ENCODE measurements at regions not wholly inside any gene's neighbourhood (a gene's known extent, or its start where the extent isn't known, plus 50 kb on each side); places are given as distances from the start of the nearest gene placed in this dataset.
"Not testable (repeated sequence)": the region's sequence is repeated elsewhere in the genome, so short reads cannot be mapped to it uniquely, and the experiment has no call there.

DNA sequence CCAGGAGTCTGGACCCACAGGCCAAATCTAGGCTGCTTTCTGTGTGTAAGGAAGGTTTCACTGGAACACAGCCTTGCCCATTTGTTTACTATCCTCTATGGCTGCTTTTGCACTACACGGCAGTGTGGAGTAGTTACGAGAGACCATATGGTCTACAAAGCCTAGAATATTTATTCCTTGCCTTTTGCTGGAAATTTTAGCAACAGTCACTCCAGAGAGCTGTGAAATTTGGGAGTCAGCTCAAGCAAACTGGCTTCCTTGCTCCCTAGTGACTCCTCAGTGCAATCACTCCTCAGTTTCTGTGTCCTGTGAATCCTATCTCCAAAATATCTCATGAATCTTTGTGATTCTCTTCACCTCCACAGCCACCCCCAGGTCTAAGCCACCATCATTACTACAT is 99.0 kb upstream of the CPEB2 start:
- DNase-seq (ENCODE audit: low read depth, low spot score) = no peak

DNA sequence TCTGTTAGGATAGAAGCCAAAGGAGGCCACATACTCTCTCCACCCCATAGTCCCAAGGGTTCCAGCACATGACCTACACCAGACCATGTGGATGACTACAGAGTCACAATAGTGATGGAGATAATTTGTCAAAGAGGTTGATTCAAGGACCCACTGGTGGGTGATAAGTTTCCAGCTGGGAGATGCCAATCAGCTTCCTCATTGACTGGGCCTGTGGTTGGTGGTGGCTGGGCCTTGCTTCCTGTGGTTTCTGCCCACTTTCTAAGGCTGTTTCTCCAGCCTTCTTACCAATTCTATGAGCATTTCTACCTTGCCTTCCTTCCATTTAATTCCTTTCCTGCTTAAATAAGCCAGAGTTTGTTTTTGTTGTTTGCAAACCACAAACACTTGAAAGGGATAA is 95.5 kb upstream of the CPEB2 start:
- no peak for DNase-seq (ENCODE audit: low read depth, low spot score)

DNA sequence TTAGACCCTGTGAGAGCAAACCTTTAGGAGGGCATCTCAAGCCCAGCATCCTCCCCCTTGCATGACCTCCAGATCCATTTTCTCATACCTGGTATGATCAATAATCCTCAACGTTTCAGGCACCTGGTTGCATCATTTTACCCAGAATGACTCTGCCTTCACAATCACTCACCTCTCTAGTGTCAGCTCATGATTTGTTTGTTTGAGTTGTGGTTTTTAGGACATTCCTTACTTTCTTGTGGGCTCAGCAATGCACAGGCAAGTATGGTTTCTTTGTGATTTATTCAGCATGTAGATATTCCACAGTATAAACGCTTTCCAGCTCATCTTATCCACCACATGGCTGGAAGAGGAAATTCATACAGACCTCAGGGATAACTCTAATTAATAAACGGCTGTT is 93.6 kb upstream of the CPEB2 start:
- DNase-seq (ENCODE audit: low read depth, low spot score) = no peak

DNA sequence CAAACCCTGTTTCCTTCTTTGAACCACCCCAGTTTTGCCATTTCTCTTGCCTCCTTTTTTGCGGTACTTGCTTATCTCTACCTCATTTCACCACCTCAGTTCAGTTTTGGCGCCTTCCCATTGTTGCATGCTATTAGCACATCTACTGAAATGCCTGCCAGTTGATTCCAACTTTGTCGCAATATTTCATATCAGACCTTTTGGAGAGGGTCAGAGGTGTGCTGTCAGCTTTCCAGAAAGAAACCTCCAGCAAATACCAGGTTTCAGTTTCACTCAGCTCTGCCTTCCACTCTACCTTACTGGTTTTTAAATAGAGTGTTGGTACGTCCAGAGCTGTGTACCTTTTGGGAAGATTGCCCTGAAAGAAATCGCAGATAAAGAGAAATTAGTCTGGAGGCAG is 91.9 kb upstream of the CPEB2 start:
- DNase-seq (ENCODE audit: low read depth, low spot score) = no peak

DNA sequence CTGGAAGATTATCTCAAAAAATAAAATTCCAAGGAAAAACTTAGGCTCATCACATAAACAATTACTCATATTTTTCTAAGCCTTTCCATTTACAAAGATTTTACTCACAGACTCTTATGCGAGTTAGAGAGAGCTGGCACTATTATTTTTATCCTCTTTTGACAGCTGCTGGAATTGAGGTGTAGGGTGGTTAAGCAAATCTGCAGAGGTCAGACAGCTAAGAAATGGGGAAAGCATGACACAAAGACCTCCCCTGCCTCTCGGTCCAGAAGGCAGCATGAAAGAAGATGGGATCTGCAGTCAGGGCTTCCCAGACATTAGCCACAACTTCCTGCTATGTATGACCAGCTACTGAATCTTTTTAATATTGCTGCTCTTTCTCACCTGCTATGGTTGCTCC is 89.9 kb upstream of the CPEB2 start:
- DNase-seq (ENCODE audit: low read depth, low spot score) = no peak

DNA sequence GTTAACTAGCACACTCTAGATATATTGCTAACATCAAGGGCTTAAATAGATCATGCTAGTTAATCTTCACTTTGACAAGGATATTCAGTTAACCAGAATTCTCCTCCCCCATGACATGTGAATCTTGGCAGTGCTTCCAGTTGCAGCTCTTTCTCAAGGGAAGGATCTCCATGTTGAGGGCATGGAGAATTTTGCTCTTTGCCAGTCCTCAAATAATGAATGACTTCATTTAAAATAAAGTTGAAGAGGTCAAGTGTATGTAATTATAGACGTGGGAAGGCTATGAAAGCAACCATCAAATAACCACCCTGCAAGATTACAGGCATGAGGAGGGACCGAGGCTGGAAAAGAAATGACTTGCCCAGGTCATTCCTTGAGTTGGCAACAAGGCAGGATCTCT is 87.3 kb upstream of the CPEB2 start:
- DNase-seq (ENCODE audit: low read depth, low spot score) = no peak

DNA sequence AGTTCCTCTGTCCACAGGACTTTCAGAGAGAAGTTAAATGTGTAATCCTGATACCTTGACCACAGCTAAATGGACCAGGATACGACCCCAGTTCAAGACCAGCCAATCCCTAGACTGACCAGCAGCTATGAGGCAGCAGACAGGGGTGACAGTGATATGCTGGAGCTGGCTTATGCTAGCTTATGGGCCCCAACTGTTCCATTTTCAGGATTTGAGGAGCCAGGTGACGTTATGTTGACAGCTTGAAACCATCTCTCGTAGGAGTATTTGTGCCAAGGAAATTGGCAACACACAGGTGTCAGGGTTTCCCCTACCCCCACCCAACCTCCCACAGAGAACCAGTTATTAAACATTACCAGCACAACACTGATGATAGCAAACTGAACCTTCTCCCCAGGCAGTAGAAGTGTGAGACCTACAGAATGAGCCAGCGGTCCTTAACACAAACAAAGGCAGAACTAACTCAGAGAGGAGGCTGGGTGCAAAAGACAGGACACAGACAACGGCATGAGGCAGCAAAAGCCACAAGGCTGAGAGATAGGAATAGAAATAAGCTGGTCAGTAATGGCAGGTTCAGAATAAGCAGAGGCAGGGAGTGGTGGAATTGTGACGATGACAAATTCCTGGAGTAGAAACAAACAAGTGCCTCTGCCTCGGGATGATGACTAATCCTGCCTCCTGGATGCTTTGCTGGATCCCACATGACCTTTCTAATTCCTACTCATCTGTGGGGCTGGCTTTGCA is 85.6 kb upstream of the CPEB2 start:
- peak; percentile 34 for DNase-seq (ENCODE audit: low read depth, low spot score)

DNA sequence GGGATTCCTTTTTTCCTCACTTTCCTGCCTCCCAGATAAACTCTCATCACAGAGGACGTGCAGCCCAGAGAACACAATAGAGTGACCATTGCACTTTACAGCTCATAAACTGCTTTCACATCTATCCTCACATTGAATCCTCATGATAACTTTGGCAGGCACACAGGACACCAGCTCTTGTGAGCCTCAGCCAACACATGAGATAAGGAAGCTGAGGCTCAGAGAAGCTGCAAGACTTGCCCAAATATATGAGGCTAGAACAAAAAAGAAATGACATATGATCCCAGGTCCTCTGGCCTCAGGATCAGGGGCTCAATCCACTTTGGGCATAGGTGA is 85.0 kb upstream of the CPEB2 start:
- DNase-seq (ENCODE audit: low read depth, low spot score) = no peak

DNA sequence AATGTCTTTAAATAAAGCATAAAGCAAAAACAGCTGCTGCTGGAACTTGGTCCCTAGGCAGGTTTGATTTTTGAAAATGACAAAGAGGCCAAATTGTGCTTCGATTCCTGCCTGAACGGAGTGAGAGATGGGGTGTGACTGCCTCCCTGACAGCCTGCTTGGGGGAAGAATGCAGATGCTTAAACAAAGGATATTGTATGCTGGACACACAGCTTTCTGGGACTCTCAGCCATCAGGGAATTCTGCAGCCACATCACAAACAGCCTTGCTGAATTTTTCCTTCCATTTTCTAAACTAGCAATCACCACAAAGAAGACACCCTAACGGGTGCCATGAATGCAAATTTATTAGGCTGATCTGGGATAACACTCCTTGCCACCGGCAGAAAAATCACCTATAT is 83.9 kb upstream of the CPEB2 start:
- no peak for DNase-seq (ENCODE audit: low read depth, low spot score)

DNA sequence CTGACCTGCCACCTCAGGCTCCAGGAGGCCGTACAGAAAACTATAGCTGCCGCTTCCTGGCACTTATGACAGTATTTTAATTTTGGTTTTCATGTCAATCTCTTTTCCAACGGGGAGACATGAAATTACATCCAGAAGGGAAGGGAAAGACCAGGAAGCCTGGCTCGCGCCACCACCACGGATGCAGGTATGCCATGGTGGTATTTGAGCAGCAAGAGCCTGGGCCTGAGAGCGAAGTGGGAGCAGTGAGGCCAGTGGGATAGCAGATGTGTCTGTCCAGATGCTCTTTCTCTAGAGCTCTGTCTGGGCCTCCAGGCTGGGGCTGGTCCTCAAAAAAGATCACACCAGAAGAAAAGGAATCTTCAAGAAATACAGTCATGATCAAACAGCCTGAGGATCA is 82.5 kb upstream of the CPEB2 start:
- DNase-seq (ENCODE audit: low read depth, low spot score) = no peak

DNA sequence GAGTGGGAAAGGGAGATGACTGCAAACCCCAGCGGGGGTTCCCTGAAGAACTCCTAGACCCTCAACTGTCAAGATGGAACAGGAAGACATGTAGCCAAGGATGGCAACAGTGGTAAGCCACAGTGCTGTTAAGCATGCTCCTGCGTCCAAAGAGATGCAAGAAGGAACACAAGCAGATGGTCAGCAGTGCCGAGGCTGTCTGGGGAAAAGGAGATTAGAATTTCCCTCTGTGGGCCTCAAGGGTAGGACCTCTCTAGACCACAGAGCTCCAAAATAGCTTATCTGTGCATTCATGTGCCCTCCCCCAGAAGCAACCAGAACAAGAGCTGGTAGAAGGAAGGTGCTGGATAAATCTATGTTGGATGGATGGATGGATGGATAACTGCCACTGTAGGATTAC is 82.0 kb upstream of the CPEB2 start:
- no peak for DNase-seq (ENCODE audit: low read depth, low spot score)

DNA sequence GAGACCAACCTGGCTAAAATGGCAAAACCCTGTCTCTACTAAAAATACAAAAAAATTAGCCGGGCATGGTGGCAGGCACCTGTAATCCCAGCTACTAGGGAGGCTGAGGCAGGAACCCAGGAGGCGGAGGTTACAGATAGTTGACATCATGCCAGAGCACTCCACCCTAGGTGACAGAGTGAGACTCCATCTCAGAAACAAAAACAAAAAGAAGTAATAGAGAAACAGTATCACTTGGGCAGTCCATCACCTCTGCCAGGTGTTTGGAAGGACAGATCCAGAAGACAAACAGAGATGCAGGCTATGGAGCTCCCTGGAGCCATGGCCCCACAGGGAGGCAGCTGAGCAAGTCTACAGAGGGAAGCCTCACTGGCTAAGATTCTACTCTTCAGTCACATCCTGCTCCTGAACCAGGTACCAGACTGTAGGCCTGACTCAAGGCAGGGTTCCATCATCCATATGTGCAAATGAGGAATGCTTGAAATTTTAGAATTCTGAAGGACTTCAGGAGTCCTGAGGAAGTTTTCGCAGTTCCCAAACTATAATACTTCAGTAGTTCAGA is 81.4 kb upstream of the CPEB2 start:
- no peak for DNase-seq (ENCODE audit: low read depth, low spot score)

DNA sequence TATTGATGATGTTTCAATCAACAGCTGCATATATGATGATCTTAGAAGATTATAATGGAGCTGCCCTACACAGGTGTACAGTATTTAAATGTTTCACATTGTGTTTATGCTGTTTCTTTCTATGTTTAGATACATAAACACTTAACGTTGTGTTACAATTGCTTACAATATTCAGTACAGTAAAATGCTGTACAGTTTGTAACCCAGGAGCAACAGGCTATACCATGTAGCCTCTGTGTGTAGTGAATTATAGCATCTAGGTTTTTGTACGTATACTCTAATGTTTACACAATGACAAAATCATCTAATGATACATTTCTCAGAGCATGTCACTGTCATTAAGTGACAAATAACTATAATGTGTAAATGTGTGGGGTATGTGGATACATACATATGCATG is 80.5 kb upstream of the CPEB2 start:
- not testable (repeated sequence) for DNase-seq (ENCODE audit: low read depth, low spot score)

DNA sequence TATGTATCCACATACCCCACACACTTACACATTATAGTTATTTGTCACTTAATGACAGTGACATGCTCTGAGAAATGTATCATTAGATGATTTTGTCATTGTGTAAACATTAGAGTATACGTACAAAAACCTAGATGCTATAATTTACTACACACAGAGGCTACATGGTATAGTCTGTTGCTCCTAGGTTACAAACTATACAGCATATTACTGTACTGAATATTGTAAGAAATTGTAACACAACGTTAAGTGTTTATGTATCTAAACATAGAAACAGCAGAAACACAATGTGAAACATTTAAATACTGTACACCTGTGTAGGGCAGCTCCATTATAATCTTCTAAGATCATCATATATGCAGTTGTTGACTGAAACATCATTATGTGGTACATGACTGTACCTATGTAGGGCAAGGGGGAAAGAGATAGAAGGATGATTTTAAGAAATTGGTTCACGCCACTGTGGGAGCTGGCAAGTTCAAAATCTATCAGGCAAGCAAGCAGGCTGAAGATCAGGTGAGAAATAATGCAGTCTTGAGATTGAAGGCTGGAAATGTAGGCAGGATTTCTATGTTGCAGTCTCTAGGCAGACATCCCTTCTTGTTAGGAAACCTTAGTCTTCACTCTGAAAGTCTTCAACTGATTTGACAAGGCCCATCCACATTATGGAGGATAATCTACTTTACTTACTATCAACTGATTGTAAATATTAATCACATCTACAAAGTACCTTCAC is 78.0 kb upstream of the CPEB2 start:
- DNase-seq (ENCODE audit: low read depth, low spot score) = no peak

DNA sequence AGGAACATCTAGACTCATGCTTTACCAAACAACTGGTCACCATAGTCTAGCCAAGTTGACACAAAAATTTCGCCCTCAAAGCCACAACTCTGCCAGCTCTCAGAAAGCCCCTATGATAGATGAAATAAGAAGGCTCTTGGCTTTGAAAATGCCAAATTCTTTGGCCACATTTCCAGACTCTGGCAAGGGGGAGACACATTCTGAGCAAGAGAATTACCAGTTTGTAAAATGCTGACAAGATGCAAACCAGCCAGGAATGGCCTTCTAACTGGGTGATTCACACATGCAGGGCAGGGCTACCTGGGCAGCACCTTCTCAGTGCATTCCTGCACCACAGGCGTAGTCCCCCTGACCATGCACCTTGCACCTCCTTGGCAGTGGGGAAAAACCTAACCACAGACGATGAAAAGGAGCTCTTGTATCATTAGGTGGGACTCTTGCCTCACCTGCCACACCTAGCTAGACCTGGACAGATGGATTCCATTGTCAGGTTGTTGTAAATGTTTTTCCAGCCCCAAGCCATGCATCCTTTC is 77.4 kb upstream of the CPEB2 start:
- DNase-seq (ENCODE audit: low read depth, low spot score) = no peak

DNA sequence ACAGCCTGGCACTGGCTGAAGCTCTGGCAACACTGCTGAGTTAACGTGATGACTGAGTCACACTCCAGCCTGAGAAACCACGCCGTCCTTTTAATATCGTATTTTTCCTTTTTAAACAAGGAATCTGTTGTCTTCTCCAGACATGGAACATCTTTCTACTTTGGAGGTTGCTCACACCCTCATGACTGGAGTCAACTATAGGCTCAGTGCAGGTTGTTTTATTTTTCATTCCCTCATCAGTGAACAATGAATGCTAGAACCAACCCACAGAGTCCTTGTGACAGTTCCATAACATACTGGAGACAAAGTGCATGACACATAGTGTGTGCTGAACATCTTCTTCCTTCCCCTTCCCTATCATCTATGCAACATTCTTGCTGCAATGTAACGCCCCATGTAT is 76.8 kb upstream of the CPEB2 start:
- DNase-seq (ENCODE audit: low read depth, low spot score) = no peak

DNA sequence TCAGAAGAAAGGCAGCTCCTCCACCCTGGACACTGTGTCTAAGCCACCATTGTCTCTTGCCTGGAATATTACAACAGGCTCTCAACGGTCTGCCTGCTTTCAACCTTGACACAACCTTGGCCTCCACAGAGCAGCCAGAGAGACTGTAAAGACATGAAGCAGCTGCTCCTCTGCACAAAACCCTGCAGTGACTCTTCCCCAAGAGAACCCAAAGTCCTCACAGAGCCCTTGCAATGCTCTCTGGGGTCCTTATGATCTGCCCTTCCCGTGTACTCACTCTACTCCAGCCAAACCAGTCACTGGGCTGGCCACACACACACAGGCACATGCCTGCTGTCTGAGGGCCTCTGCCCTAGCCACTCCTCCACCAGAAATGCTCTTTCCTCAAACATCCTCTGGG is 75.9 kb upstream of the CPEB2 start:
- DNase-seq (ENCODE audit: low read depth, low spot score) = no peak

DNA sequence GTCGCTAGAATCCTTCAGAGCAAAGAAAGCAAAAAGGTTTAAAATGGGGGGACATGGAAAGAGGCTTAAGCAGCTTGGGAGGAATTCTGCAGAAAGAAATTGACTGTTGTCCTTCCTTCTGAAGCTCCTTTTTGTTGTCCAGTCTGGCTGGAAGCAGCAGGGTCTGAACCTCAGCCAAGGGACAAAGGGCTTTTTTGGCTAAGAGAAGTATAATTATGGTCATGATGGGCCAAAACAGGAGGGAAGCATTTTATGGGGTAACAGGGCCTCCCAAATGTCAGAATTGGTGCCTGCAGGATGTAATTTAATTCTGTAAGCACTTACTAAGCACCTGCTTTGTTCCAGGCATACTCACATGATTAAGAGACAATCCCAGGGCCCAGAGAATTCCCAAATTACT is 74.2 kb upstream of the CPEB2 start:
- no peak for DNase-seq (ENCODE audit: low read depth, low spot score)

DNA sequence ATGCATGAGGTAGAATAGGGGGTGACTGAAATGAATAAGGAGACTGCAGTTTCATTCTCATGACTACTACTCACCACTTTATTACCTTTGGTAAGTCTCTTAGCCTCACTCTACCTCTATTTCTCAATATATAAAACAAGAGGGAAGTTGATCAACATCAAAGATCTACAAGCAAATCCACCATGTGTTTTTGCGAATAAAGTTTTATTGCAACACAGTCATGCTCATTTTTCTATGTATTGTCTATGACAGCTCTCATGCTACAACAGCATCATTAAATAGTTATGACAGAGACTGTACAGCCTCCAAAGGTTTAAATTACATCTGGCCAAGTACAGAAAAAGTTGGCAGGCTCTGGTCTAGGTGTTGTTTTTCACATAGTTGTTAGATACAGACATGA is 72.6 kb upstream of the CPEB2 start:
- no peak for DNase-seq (ENCODE audit: low read depth, low spot score)

DNA sequence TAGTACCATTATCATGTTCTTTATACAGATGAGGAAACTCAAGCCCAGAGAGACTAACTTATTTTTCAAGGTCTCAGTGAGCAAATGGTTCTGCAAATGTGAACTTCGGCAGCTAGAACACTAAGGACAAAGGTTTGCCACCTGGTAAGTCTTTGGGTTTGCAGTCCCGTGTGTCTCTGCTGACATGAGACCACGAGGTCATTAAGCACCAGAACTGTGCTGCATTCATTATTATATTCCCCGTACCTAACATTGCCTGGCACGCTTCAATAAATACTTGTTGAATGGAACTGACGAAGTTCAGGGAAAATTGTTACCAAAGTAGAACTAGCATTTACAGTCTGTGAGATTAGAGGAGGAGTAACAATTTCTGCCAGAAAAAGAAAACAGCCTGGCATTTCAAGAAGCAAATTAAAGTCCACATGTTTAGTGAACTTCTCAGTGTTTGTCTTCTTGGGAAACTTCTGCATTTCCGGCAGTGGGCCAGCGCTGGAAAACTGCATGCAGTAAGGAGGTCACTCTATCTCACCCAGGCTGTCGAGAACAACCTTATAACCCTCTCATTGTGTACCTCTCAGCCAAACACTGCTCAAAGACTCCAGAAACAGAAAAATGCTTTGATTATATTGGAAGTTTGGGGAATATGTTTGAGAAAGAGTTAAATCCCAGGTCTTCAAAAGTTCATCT is 67.4 kb upstream of the CPEB2 start:
- DNase-seq (ENCODE audit: low read depth, low spot score) = no peak

DNA sequence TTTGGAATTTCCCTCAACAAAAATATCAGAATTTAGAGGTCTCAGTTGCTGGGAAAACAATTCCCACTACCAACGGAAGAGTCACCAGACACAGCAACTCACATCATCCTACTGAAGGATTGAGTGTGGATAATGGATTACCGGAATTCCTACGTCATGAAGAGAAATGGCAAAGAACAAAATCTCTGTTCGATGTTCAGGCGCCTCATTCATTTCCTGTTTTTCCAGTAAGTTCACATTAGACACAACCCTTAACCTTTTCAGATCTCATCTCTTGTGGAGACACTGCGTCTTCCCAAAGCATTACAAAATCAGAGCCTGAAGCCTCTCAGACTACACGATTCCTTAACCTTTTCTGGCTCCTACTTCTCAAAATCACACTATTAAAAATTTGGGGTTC is 58.5 kb upstream of the CPEB2 start:
- no peak for DNase-seq (ENCODE audit: low read depth, low spot score)

DNA sequence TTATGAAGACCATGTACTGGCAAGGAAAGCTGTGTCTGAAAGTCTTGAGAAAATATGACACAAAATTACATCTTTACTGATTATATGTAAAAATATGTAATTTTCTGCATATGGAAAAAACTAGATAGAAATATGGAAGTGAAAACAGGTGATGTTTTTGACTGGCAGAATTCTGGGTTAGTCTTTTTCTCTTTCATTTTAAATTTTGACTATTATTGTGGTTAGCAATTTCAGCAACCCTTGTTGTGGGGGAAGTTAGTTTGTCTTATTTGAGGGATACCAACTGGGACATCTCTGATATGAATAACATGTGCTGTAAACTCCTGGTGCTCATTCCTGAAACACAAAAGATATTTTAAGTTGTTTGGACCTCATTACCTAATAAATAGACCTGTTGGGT is 49.9 kb upstream of the CPEB2 start:
- DNase-seq (ENCODE audit: low read depth, low spot score) = no peak

Measured in ELF-1 (cell line).